RPMI8226 (cell line): ENCODE measurements at regions not wholly inside any gene's neighbourhood (a gene's known extent, or its start where the extent isn't known, plus 50 kb on each side); places are given as distances from the start of the nearest gene placed in this dataset.

Experiments
- DNase-seq: peaks from one replicate; pipeline ENCODE4 v3.0.0-alpha.2; 2015

- DNase-seq, result no peak
Measured at GRCh38 chr4:108261026-108261425, 92.3 kb upstream of the LEF1 start.

- DNase-seq, result no peak
Measured at GRCh38 chr4:108256538-108256937, 87.8 kb upstream of the LEF1 start.

- no peak for DNase-seq
Measured at GRCh38 chr4:108255203-108255747, 86.5 kb upstream of the LEF1 start.

- no peak for DNase-seq
Measured at GRCh38 chr4:108249397-108249796, 80.7 kb upstream of the LEF1 start.

GRCh38 chr4:108247387-108248049, 78.8 kb upstream of the LEF1 start:
- peak; percentile 2 for DNase-seq

GRCh38 chr4:108244606-108245005, 75.9 kb upstream of the LEF1 start:
- no peak for DNase-seq

- DNase-seq, result no peak
Measured at GRCh38 chr4:108240366-108240765, 71.6 kb upstream of the LEF1 start.

- DNase-seq, result no peak
Measured at GRCh38 chr4:108237693-108238092, 69.0 kb upstream of the LEF1 start.

- no peak for DNase-seq
Measured at GRCh38 chr4:108236264-108236663, 67.5 kb upstream of the LEF1 start.

GRCh38 chr4:108227923-108228322, 59.2 kb upstream of the LEF1 start:
- no peak for DNase-seq

GRCh38 chr4:108224611-108225053, 55.9 kb upstream of the LEF1 start:
- DNase-seq, result peak; percentile 38

- no peak for DNase-seq
Measured at GRCh38 chr4:108223313-108223712, 54.6 kb upstream of the LEF1 start.

GRCh38 chr4:108219998-108220397, 51.3 kb upstream of the LEF1 start:
- no peak for DNase-seq
